ENCODE measurements at regions not wholly inside any gene's neighbourhood (a gene's known extent, or its start where the extent isn't known, plus 50 kb on each side); places are given as distances from the start of the nearest gene placed in this dataset.

DNA sequence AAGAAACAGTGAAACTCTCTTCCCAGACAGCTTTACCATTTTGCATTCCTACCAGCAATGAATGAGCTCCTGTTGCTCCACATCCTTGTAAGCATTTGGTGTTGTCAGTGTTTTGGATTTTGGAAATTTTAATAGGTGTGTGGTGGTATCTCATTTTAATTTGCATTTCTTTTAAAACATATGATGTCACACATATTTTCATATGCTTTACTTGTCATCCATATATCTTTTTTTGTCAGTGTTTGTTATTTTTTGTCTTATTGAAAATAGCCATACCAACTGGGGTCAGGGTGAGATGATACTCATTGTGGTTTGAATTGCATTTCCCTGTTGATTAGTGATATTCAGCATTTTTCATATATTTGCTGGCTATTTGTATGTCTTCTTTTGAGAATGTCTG is 119.5 kb upstream of the FOXA2 start:
- TF ChIP-seq, protein P1, sequence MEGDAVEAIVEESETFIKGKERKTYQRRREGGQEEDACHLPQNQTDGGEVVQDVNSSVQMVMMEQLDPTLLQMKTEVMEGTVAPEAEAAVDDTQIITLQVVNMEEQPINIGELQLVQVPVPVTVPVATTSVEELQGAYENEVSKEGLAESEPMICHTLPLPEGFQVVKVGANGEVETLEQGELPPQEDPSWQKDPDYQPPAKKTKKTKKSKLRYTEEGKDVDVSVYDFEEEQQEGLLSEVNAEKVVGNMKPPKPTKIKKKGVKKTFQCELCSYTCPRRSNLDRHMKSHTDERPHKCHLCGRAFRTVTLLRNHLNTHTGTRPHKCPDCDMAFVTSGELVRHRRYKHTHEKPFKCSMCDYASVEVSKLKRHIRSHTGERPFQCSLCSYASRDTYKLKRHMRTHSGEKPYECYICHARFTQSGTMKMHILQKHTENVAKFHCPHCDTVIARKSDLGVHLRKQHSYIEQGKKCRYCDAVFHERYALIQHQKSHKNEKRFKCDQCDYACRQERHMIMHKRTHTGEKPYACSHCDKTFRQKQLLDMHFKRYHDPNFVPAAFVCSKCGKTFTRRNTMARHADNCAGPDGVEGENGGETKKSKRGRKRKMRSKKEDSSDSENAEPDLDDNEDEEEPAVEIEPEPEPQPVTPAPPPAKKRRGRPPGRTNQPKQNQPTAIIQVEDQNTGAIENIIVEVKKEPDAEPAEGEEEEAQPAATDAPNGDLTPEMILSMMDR (IDR thresholded peaks at IDR 0.05), result no peak
- H3K4me2 ChIP-seq (ENCODE audit: low read length), result no peak overlapping the region
- H3K79me2 ChIP-seq, result no peaks in the 10 kb centered on the region
- H3K9ac ChIP-seq, result no peak overlapping the region
- no peak overlapping the region for H3K4me3 ChIP-seq (ENCODE audit: low read depth, low read length)
- H3K27ac ChIP-seq, result no peak overlapping the region
- H3K27me3 ChIP-seq (ENCODE audit: control insufficient read depth, insufficient read depth, low read length), result no peaks in the 10 kb centered on the region
- H3K36me3 ChIP-seq (ENCODE audit: control insufficient read depth, insufficient read depth, low read length), result no peaks in the 10 kb centered on the region
- no peaks in the 10 kb centered on the region for H3K4me1 ChIP-seq
- no peaks in the 10 kb centered on the region for H3K9me3 ChIP-seq (ENCODE audit: control insufficient read depth, low read length)
- no peak overlapping the region for H2AFZ ChIP-seq

DNA sequence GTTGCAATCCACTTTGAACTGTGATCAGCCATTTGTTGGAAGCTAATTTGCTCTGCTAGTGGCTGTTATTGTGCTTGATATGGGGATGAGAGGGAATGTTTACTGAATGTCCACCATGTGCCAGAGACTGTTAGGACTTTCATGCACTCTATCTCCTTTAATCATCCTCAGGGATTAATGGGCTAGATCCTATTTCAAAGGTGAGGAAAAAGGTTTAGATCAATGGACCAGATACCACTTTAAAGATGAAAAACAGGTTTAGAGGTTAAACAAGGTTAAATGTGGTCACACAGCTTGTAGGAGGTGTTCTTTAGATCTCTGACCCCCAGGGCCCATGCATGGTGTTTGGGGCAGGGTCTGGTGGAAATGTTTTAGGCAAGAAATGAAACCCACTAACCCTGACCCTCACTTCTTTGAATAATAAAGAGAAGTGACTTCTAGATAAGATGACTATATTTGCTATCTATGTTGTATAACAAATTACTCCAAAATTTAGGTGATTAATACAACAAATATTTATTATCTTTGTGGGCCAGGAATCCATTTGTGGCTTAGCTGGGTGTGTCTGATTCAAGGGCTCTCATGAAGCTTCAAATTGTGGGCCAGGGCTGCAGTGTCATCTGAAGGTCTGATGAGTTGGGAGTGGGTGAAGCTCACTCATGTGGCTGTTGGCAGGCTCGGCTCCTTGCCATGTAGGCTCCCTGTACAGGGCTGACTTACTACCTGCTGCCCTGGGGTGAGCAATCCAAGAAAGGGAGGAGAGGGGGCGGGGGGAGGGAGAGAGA is 127.8 kb upstream of the FOXA2 start:
- TF ChIP-seq, protein P1 (IDR thresholded peaks at IDR 0.05), result no peak
- no peak overlapping the region for H3K4me3 ChIP-seq (ENCODE audit: low read depth, low read length)
- H3K79me2 ChIP-seq, result no peaks in the 10 kb centered on the region
- H3K9me3 ChIP-seq (ENCODE audit: control insufficient read depth, low read length), result no peaks in the 10 kb centered on the region
- no peak overlapping the region for H3K4me2 ChIP-seq (ENCODE audit: low read length)
- no peaks in the 10 kb centered on the region for H3K36me3 ChIP-seq (ENCODE audit: control insufficient read depth, insufficient read depth, low read length)
- no peaks in the 10 kb centered on the region for H3K27me3 ChIP-seq (ENCODE audit: control insufficient read depth, insufficient read depth, low read length)
- no peak overlapping the region for H3K9ac ChIP-seq
- no peak overlapping the region for H3K27ac ChIP-seq
- no peaks in the 10 kb centered on the region for H3K4me1 ChIP-seq
- H2AFZ ChIP-seq, result no peak overlapping the region

DNA sequence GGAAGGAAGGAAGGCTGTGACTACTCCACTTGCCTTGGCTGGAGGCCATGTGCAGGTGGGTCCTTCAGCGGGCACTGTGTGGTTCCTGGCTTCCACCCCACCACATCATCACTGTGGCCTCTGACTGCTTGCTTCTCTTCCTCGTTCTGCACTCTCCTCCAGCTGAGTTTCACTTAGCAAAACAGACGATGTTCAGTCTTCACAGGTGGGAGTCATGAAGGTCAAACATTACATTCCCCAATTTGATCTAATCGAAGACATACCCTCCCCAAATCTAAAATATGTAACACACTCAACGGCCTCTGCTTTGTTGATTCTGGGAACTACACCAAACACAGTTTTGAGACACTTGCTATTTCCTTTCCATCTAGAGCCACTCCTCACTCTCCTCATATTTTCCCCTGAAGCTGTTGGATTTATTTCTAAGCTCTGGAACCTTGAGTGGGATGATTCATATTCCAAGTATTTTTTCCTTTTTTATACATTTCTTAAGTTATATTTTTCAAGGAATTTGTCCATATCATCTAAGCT is 132.5 kb upstream of the FOXA2 start:
- no peaks in the 10 kb centered on the region for H3K79me2 ChIP-seq
- no peak overlapping the region for H3K27ac ChIP-seq
- H3K4me1 ChIP-seq, result no peaks in the 10 kb centered on the region
- no peaks in the 10 kb centered on the region for H3K36me3 ChIP-seq (ENCODE audit: control insufficient read depth, insufficient read depth, low read length)
- no peak overlapping the region for H3K4me2 ChIP-seq (ENCODE audit: low read length)
- TF ChIP-seq, protein P1 (IDR thresholded peaks at IDR 0.05), result no peak
- no peak overlapping the region for H3K9ac ChIP-seq
- H2AFZ ChIP-seq, result no peak overlapping the region
- H3K4me3 ChIP-seq (ENCODE audit: low read depth, low read length), result no peak overlapping the region
- no peaks in the 10 kb centered on the region for H3K9me3 ChIP-seq (ENCODE audit: control insufficient read depth, low read length)
- no peaks in the 10 kb centered on the region for H3K27me3 ChIP-seq (ENCODE audit: control insufficient read depth, insufficient read depth, low read length)

DNA sequence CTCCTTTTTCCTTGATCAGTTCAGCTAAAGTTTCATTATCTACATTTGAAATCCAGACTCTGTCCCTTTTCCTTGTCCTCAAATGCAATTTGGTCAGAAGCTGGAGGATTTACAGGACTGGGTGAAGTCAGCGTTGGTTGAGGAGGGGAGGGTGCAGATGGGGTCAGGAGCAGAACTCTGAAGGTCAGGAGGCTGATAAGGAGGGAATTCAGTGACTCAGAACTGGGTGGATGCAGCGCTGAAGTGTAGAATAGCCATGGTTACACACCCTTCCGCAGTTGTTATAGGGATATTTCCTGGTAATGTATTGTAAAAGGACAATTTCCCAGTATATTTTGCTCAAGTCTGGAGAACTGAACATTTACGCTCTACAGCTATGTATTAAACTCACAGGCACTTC is 133.1 kb upstream of the FOXA2 start:
- TF ChIP-seq, protein P1 (IDR thresholded peaks at IDR 0.05), result no peak
- no peak overlapping the region for H3K27ac ChIP-seq

DNA sequence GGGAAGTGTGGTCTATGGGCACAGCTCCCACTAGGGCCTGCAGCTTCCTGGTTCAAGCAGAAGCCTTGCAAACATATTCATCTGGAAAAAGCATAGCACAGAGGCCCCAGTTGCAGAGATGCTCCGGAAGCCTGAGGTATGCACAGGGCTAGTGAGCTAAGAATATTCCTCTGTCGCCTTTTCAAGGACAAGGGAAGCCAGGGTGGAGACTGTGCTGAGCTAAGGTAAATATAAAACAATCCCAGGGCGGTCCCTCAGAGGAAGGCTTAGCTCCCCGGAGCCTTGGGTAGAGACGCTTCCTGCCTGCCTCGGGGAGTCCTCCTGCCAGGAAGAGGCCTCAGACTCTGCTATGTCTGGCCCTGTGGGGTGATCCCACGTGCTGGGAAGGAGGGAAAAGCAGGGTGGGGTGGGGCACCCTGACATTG is 134.8 kb upstream of the FOXA2 start:
- Histone ChIP-seq H3K79me2 (no peaks in the 10 kb centered on the region), H2AFZ (no peak overlapping the region), H3K27me3 (ENCODE audit: control insufficient read depth, insufficient read depth, low read length) (no peaks in the 10 kb centered on the region), H3K4me2 (ENCODE audit: low read length) (no peak overlapping the region), H3K36me3 (ENCODE audit: control insufficient read depth, insufficient read depth, low read length) (no peaks in the 10 kb centered on the region), H3K4me3 (ENCODE audit: low read depth, low read length) (no peak overlapping the region), H3K9me3 (ENCODE audit: control insufficient read depth, low read length) (no peaks in the 10 kb centered on the region), H3K9ac (no peak overlapping the region), H3K4me1 (no peaks in the 10 kb centered on the region), H3K27ac (no peak overlapping the region)
- TF ChIP-seq, protein P1 (IDR thresholded peaks at IDR 0.05), result no peak

More for the DNA sequence above, 133.1 kb upstream of the FOXA2 start:
- H3K4me2 ChIP-seq (ENCODE audit: low read length), result no peak overlapping the region
- no peaks in the 10 kb centered on the region for H3K4me1 ChIP-seq
- no peaks in the 10 kb centered on the region for H3K9me3 ChIP-seq (ENCODE audit: control insufficient read depth, low read length)
- H3K4me3 ChIP-seq (ENCODE audit: low read depth, low read length), result no peak overlapping the region
- no peak overlapping the region for H3K9ac ChIP-seq
- H3K27me3 ChIP-seq (ENCODE audit: control insufficient read depth, insufficient read depth, low read length), result no peaks in the 10 kb centered on the region
- H3K36me3 ChIP-seq (ENCODE audit: control insufficient read depth, insufficient read depth, low read length), result no peaks in the 10 kb centered on the region
- no peak overlapping the region for H2AFZ ChIP-seq
- no peaks in the 10 kb centered on the region for H3K79me2 ChIP-seq
